GM12878 (cell line): ENCODE measurements at regions not wholly inside any gene's neighbourhood (a gene's known extent, or its start where the extent isn't known, plus 50 kb on each side); places are given as distances from the start of the nearest gene placed in this dataset.

Experiments
- E4F1 ChIP-seq: fragments of 450-650 bp; IDR thresholded peaks from 2 replicates; pipeline ENCODE4 v1.6.1; 2018; ENCODE audit warnings: borderline replicate concordance, mild to moderate bottlenecking; ENCODE audit not compliant: partially characterized antibody
- JUND ChIP-seq: IDR thresholded peaks from 2 replicates; pipeline ENCODE4 v1.6.1; 2012; ENCODE audit warnings: low read depth, mild to moderate bottlenecking, low read length, improper control_type of control experiment, moderate library complexity
- POLR2AphosphoS5 ChIP-seq: IDR thresholded peaks from 2 replicates; pipeline ENCODE4 v1.6.1; 2011; ENCODE audit warnings: mild to moderate bottlenecking, low read length, inconsistent platforms
- USF1 ChIP-seq: IDR thresholded peaks from 2 replicates; pipeline ENCODE4 v1.6.1; 2011; ENCODE audit warnings: borderline replicate concordance, low read depth, mild to moderate bottlenecking, moderate library complexity, mixed read lengths, low read length; ENCODE audit not compliant: insufficient read depth; ENCODE audit errors: extremely low read length
- USF2 ChIP-seq: IDR thresholded peaks from 2 replicates; pipeline ENCODE4 v1.6.1; 2011; ENCODE audit warnings: low read depth, low read length, improper control_type of control experiment, borderline replicate concordance

- no peak for TF ChIP-seq USF2
- TF ChIP-seq JUND: no peak
- no peak for TF ChIP-seq USF1
- no peak for TF ChIP-seq E4F1
- no peak for TF ChIP-seq POLR2AphosphoS5
Observed at GRCh38 chr1:229832695-229833094, 206.6 kb downstream of the URB2 start.
